ENCODE measurements at regions not wholly inside any gene's neighbourhood (a gene's known extent, or its start where the extent isn't known, plus 50 kb on each side); places are given as distances from the start of the nearest gene placed in this dataset.

- H3K79me2 ChIP-seq (ENCODE audit: insufficient read depth, low read length) = no peaks in the 10 kb centered on the region
- no peaks in the 10 kb centered on the region for H4K20me1 ChIP-seq (ENCODE audit: insufficient read depth, low read length)
- ATAC-seq (no peak), DNase-seq (ENCODE audit: low spot score) (no peak), FAIRE-seq (no peak)
- H3K36me3 ChIP-seq (replicated peaks in 1 of 2; ENCODE audit: control insufficient read depth in 1 of 2, insufficient read depth in 2 of 2, low read length in 2 of 2) = no peaks in the 10 kb centered on the region
- TF ChIP-seq ZNF580 (CRISPR knock-in tag; IDR thresholded peaks at IDR 0.05; ENCODE audit: borderline replicate concordance, low read depth) (no peak), TBX2 (CRISPR knock-in tag; IDR thresholded peaks at IDR 0.05; ENCODE audit: borderline replicate concordance) (no peak), CCAR2 (optimal IDR thresholded peaks at IDR 0.05; ENCODE audit: low read depth, low read length) (no peak), NFATC3 (CRISPR knock-in tag; IDR thresholded peaks at IDR 0.05) (no peak), ASH2L (IDR thresholded peaks at IDR 0.05; ENCODE audit: insufficient read length, low read depth, low read length) (no peak), PLSCR1 (CRISPR knock-in tag; IDR thresholded peaks at IDR 0.05; ENCODE audit: borderline replicate concordance) (no peak), ZNF644 (CRISPR knock-in tag; IDR thresholded peaks at IDR 0.05; ENCODE audit: low read depth) (no peak), ZNF224 (CRISPR knock-in tag; IDR thresholded peaks at IDR 0.05) (no peak), HDAC6 (IDR thresholded peaks at IDR 0.05; ENCODE audit: low read depth, low read length) (no peak), TRIM24 (CRISPR knock-in tag; IDR thresholded peaks at IDR 0.05) (no peak), CSRNP2 (CRISPR knock-in tag; conservative IDR thresholded peaks at IDR 0.05; ENCODE audit: low read depth) (no peak), ZBTB34 (CRISPR knock-in tag; IDR thresholded peaks at IDR 0.05) (no peak), EEA1 (CRISPR knock-in tag; IDR thresholded peaks at IDR 0.05; ENCODE audit: borderline replicate concordance) (no peak), PHF20 (CRISPR knock-in tag; IDR thresholded peaks at IDR 0.05) (no peak), ZBTB3 (CRISPR knock-in tag; IDR thresholded peaks at IDR 0.05; ENCODE audit: borderline replicate concordance, low read depth) (no peak), ETV5 (CRISPR knock-in tag; IDR thresholded peaks at IDR 0.05; ENCODE audit: borderline replicate concordance) (no peak), NKX3-1 (CRISPR knock-in tag; IDR thresholded peaks at IDR 0.05) (no peak)
- no peak overlapping the region for H3K9ac ChIP-seq (ENCODE audit: insufficient read depth, low read depth, low read length)
- H3K27ac ChIP-seq (ENCODE audit: extremely low read length, insufficient read depth, low read length) = no peak overlapping the region
- no peak overlapping the region for H3K4me3 ChIP-seq (replicated peaks in 1 of 3; ENCODE audit: insufficient read depth in 1 of 3, low read depth in 2 of 3, low read length in 3 of 3)
- no peaks in the 10 kb centered on the region for H3K27me3 ChIP-seq (ENCODE audit: control insufficient read depth in 1 of 2, insufficient read depth in 2 of 2, low read length in 2 of 2)
- no peak overlapping the region for H3K4me2 ChIP-seq (ENCODE audit: low read depth, low read length)
- in situ Hi-C loops (cut with HindIII; ENCODE audit: extremely low pct_ligation_motif_present, low pct_unique_long_range_greater_than_20kb) (no loop called here), intact Hi-C loops (cut with micrococcal nuclease; ENCODE audit: unreplicated experiment) (no loop called here)
- no peaks in the 10 kb centered on the region for H3K4me1 ChIP-seq (ENCODE audit: insufficient read depth, low read length)
- ChIA-PET POLR2A (no interaction called here), CTCF (ENCODE audit: low intra/inter-chr PET ratio, low total read pairs) (no interaction called here)
- H3K9me3 ChIP-seq (ENCODE audit: low read length) = no peaks in the 10 kb centered on the region
- H2AFZ ChIP-seq (ENCODE audit: low read length) = no peak overlapping the region
- no TSS peak for BruUV-seq (replicated peaks)
- WGBS (ENCODE audit: low lambda C conversion rate) = 5% methylated on average over 2 of the region's 2 CpGs
These were observed 654.6 kb downstream of the MECOM start for GRCh38 chr3:169008776-169009358.
